Keratinocyte (primary cell): ENCODE measurements at regions not wholly inside any gene's neighbourhood (a gene's known extent, or its start where the extent isn't known, plus 50 kb on each side); places are given as distances from the start of the nearest gene placed in this dataset.

Source experiments
- CTCF ChIP-seq, 3 experiments: IDR thresholded peaks in 1 of 3; conservative IDR thresholded peaks in 1 of 3; optimal IDR thresholded peaks in 1 of 3; 2 replicates in 2 of 3; 3 replicates in 1 of 3; pipeline versions ENCODE3 to v1.5.1; 2011; ENCODE audit warnings: low read length in 3 of 3, mild to moderate bottlenecking in 3 of 3, moderate library complexity in 2 of 3, control low read depth in 1 of 3, inconsistent platforms in 1 of 3; ENCODE audit not compliant: insufficient read depth in 2 of 3; ENCODE audit errors: extremely low read depth in 1 of 3
- EZH2 ChIP-seq: IDR thresholded peaks from one replicate; pipeline ENCODE4 v1.6.1; 2012; ENCODE audit warnings: inconsistent platforms, mild to moderate bottlenecking, low read length, moderate library complexity

DNA sequence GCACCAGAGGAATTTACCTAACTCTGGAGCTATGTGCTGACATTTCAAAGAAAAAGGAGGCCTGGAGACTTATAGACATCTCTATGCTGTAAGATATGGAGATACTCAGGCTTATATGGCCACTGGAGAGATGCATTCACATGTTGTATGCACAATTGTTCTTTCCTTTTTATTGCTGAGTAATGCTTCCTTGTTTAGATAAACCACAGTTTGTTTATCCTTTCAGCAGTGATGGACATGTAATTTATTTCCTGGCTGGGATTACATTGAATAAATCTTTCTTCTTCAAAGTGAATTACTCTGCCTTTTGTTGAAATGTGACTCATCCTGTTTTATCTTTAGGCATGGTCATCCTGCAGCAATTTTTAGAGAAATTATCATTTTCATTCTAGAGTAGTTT lies 716.7 kb upstream of the GCFC2 start:
- no peak for TF ChIP-seq CTCF (optimal IDR thresholded peaks at IDR 0.05 in 1 of 3, IDR thresholded peaks at IDR 0.05 in 1 of 3, conservative IDR thresholded peaks at IDR 0.05 in 1 of 3; ENCODE audit: extremely low read depth in 1 of 3, insufficient read depth in 2 of 3, low read length in 3 of 3)
- no peak for TF ChIP-seq EZH2
